K562 (cell line): ENCODE measurements at regions not wholly inside any gene's neighbourhood (a gene's known extent, or its start where the extent isn't known, plus 50 kb on each side); places are given as distances from the start of the nearest gene placed in this dataset.
A peak's percentile ranks its signal among the peaks of the same experiment; 100 is the strongest.

Experiments
- RBM15 ChIP-seq: fragments of 200-400 bp; formaldehyde crosslinking; IDR thresholded peaks from 2 replicates; pipeline ENCODE4 v1.6.1; 2018; ENCODE audit warnings: mild to moderate bottlenecking, low read length, moderate library complexity; ENCODE audit not compliant: insufficient read depth
- TCF7L2 ChIP-seq: fragments of 150-350 bp; IDR thresholded peaks from 2 replicates; pipeline ENCODE4 v1.6.1; 2016; ENCODE audit warnings: low read depth, mild to moderate bottlenecking, low read length, moderate library complexity
- TF ChIP-seq, protein P1 (sequence below): sonication (generic); formaldehyde crosslinking; IDR thresholded peaks from 2 replicates; pipeline ENCODE4 v1.8.1; 2023; ENCODE audit warnings: mild to moderate bottlenecking, missing genetic modification reagents

DNA sequence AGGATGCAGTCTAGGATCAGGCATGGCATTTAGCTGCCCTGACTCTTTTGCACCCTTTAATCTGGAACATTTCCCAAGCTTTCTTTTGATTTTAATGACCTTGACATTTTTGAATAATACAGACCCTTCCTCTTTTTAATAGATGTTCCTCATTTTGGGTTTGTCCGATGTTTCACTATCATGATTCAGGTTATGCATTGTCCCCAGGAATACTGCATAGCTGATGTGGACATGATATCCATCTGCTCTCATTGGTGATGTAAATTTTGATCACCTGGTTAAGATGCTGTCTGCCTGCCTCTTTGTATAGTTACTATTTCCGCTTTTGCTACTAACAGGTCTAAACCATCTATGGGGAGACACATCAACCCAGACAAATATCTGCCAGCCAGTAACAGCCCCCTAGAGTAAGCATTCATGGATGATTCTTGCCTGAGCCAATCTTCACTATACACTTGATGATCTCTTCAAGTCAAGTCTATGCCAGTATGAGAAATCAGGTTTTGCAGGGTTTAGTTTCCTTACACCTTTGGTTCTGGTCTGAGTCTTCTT lies 50.6 kb upstream of the ULK4 start (continued):
- TF ChIP-seq, protein P1, sequence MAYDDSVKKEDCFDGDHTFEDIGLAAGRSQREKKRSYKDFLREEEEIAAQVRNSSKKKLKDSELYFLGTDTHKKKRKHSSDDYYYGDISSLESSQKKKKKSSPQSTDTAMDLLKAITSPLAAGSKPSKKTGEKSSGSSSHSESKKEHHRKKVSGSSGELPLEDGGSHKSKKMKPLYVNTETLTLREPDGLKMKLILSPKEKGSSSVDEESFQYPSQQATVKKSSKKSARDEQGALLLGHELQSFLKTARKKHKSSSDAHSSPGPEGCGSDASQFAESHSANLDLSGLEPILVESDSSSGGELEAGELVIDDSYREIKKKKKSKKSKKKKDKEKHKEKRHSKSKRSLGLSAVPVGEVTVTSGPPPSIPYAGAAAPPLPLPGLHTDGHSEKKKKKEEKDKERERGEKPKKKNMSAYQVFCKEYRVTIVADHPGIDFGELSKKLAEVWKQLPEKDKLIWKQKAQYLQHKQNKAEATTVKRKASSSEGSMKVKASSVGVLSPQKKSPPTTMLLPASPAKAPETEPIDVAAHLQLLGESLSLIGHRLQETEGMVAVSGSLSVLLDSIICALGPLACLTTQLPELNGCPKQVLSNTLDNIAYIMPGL (CRISPR knock-in tag): no peak
- TF ChIP-seq RBM15: no peak
- TF ChIP-seq TCF7L2: peak; percentile 42; the same call in 1 of the 2 replicates
